ENCODE measurements at regions not wholly inside any gene's neighbourhood (a gene's known extent, or its start where the extent isn't known, plus 50 kb on each side); places are given as distances from the start of the nearest gene placed in this dataset.

DNA sequence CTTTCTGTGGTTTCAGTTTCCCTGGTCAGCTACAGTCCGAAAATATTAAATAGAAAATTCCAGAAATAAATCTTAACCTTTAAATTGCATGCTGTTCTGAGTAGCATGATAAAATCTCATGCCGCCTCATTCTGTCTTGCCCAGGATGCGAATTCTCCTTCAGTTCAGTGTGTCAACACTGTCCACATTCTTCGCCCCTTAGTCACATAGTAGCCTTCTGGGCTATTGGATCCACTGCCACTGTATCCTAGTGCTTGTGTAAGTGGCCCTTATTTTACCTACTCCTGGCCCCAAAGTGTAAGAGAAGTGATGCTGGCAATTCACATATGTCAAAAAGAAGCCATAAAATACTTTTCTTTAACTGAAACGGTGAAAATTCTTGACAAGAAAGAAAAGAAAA lies 129.6 kb downstream of the ZWINT start:
- RAD21 ChIA-PET (ENCODE audit: unreplicated experiment), result no interaction called here
- H3K4me1 ChIP-seq (ENCODE audit: control insufficient read depth, insufficient read depth, low read length), result no peaks in the 10 kb centered on the region
- no peak for DNase-seq (ENCODE audit: low read depth, low spot score)
- no peak overlapping the region for H3K4me2 ChIP-seq (ENCODE audit: control insufficient read depth, insufficient read depth)
- 2% methylated on average over 5 of the region's 5 CpGs for WGBS (ENCODE audit: insufficient coverage, insufficient replicate concordance, low lambda C conversion rate, missing lambda C conversion rate)
- no peak for ATAC-seq
- TF ChIP-seq PML (IDR thresholded peaks at IDR 0.05; ENCODE audit: low read length) (no peak), NFXL1 (IDR thresholded peaks at IDR 0.05; ENCODE audit: borderline replicate concordance) (no peak), FOXM1 (IDR thresholded peaks at IDR 0.05; ENCODE audit: low read depth, low read length) (no peak), STAT1 (conservative IDR thresholded peaks at IDR 0.05) (no peak), JUND (IDR thresholded peaks at IDR 0.05; ENCODE audit: low read depth, low read length) (no peak), WRNIP1 (IDR thresholded peaks at IDR 0.05; ENCODE audit: borderline replicate concordance, low read depth, low read length) (no peak), ZNF274 (IDR thresholded peaks at IDR 0.05; ENCODE audit: insufficient read depth, insufficient read length) (no peak)
- TF ChIP-seq, protein P1, sequence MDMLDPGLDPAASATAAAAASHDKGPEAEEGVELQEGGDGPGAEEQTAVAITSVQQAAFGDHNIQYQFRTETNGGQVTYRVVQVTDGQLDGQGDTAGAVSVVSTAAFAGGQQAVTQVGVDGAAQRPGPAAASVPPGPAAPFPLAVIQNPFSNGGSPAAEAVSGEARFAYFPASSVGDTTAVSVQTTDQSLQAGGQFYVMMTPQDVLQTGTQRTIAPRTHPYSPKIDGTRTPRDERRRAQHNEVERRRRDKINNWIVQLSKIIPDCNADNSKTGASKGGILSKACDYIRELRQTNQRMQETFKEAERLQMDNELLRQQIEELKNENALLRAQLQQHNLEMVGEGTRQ (IDR thresholded peaks at IDR 0.05; ENCODE audit: borderline replicate concordance, low read depth, low read length), result no peak
- intact Hi-C loops (cut with micrococcal nuclease; ENCODE audit: unreplicated experiment), result no loop called here
- BruUV-seq (replicated peaks), result no TSS peak
- no peaks in the 10 kb centered on the region for H3K9me3 ChIP-seq (replicated peaks; ENCODE audit: control insufficient read depth, insufficient read depth, low read length)
- no peak overlapping the region for H3K27ac ChIP-seq (ENCODE audit: control insufficient read depth, insufficient read depth)
- H3K27me3 ChIP-seq (replicated peaks in 1 of 2; ENCODE audit: control insufficient read depth in 2 of 2, insufficient read depth in 2 of 2, low read length in 1 of 2), result no peaks in the 10 kb centered on the region
- no peak for FAIRE-seq
- H2AFZ ChIP-seq (ENCODE audit: control insufficient read depth, low read depth, low read length), result no peak overlapping the region
- H3K79me2 ChIP-seq (ENCODE audit: control insufficient read depth, insufficient read depth, low read length), result no peaks in the 10 kb centered on the region
- H3K4me3 ChIP-seq, result no peak overlapping the region
- CTCF ChIA-PET, result no interaction called here
- SMC1A ChIA-PET (ENCODE audit: uncharacterized antibody, unreplicated experiment), result no interaction called here
- no peaks in the 10 kb centered on the region for H4K20me1 ChIP-seq (ENCODE audit: control insufficient read depth, insufficient read depth)
- H3K9ac ChIP-seq (ENCODE audit: control insufficient read depth, insufficient read depth, low read length), result no peak overlapping the region
- H3K36me3 ChIP-seq (ENCODE audit: control insufficient read depth in 2 of 2, insufficient read depth in 2 of 2, low read length in 1 of 2), result no peaks in the 10 kb centered on the region
- in situ Hi-C loops (cut with MboI), result no loop called here
- POLR2A ChIA-PET, result no interaction called here

DNA sequence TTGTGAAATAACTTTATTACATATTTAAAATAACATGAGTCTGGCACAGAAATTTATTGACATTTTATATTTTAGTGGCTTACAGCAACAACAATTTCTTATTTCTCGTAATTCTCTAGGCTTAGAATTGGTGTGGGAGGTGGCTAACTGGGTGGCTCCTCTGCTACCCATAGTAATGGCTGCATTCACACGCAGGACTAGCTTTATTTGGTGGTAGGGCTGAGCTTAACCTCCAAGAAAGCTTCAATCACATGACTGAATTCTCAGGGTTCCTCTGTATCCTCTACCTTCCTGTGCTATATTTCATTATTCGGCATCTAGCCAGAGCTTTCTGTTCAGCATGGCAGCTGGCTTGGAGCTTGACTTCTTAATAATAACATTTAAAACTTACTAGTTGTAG lies 138.8 kb downstream of the ZWINT start:
- Histone ChIP-seq H3K9ac (ENCODE audit: control insufficient read depth, insufficient read depth, low read length) (no peak overlapping the region), H3K27me3 (replicated peaks in 1 of 2; ENCODE audit: control insufficient read depth in 2 of 2, insufficient read depth in 2 of 2, low read length in 1 of 2) (no peaks in the 10 kb centered on the region), H3K9me3 (replicated peaks; ENCODE audit: control insufficient read depth, insufficient read depth, low read length) (no peaks in the 10 kb centered on the region), H3K4me3 (no peak overlapping the region), H3K79me2 (ENCODE audit: control insufficient read depth, insufficient read depth, low read length) (no peaks in the 10 kb centered on the region), H3K36me3 (ENCODE audit: control insufficient read depth in 2 of 2, insufficient read depth in 2 of 2, low read length in 1 of 2) (no peaks in the 10 kb centered on the region), H3K27ac (ENCODE audit: control insufficient read depth, insufficient read depth) (no peak overlapping the region), H2AFZ (ENCODE audit: control insufficient read depth, low read depth, low read length) (no peak overlapping the region), H3K4me2 (ENCODE audit: control insufficient read depth, insufficient read depth) (no peak overlapping the region), H3K4me1 (ENCODE audit: control insufficient read depth, insufficient read depth, low read length) (no peaks in the 10 kb centered on the region), H4K20me1 (ENCODE audit: control insufficient read depth, insufficient read depth) (no peaks in the 10 kb centered on the region)
- ChIA-PET RAD21 (ENCODE audit: unreplicated experiment) (no interaction called here), POLR2A (no interaction called here), SMC1A (ENCODE audit: uncharacterized antibody, unreplicated experiment) (interaction anchor here (0.7 to 1.0 kb wide), 2 partner anchors 18 to 39 kb away, joined by 3 read pairs; no protein-coding TSS in a partner anchor), CTCF (no interaction called here)
- intact Hi-C loops (cut with micrococcal nuclease; ENCODE audit: unreplicated experiment) (no loop called here), in situ Hi-C loops (cut with MboI) (no loop called here)
- ATAC-seq (no peak), FAIRE-seq (no peak), DNase-seq (ENCODE audit: low read depth, low spot score) (no peak)
- 33% methylated on average over 3 of the region's 3 CpGs for WGBS (ENCODE audit: insufficient coverage, insufficient replicate concordance, low lambda C conversion rate, missing lambda C conversion rate)
- BruUV-seq (replicated peaks), result no TSS peak
- no peak for TF ChIP-seq MEF2B (IDR thresholded peaks at IDR 0.05; ENCODE audit: partially characterized antibody, poor library complexity, severe bottlenecking)
- no peak for TF ChIP-seq EED (IDR thresholded peaks at IDR 0.05; ENCODE audit: low read depth)
- no peak for TF ChIP-seq ZNF217 (IDR thresholded peaks at IDR 0.05)
- no peak for TF ChIP-seq ZNF24 (IDR thresholded peaks at IDR 0.05)
- TF ChIP-seq, protein P2, sequence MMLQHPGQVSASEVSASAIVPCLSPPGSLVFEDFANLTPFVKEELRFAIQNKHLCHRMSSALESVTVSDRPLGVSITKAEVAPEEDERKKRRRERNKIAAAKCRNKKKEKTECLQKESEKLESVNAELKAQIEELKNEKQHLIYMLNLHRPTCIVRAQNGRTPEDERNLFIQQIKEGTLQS (IDR thresholded peaks at IDR 0.05; ENCODE audit: borderline replicate concordance, extremely low read depth, low read depth, low read length), result no peak
- no peak for TF ChIP-seq EZH2 (IDR thresholded peaks at IDR 0.05; ENCODE audit: borderline replicate concordance, control insufficient read depth, low read depth, low read length)
- TF ChIP-seq, protein P3, sequence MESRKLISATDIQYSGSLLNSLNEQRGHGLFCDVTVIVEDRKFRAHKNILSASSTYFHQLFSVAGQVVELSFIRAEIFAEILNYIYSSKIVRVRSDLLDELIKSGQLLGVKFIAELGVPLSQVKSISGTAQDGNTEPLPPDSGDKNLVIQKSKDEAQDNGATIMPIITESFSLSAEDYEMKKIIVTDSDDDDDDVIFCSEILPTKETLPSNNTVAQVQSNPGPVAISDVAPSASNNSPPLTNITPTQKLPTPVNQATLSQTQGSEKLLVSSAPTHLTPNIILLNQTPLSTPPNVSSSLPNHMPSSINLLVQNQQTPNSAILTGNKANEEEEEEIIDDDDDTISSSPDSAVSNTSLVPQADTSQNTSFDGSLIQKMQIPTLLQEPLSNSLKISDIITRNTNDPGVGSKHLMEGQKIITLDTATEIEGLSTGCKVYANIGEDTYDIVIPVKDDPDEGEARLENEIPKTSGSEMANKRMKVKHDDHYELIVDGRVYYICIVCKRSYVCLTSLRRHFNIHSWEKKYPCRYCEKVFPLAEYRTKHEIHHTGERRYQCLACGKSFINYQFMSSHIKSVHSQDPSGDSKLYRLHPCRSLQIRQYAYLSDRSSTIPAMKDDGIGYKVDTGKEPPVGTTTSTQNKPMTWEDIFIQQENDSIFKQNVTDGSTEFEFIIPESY (IDR thresholded peaks at IDR 0.05), result no peak
- TF ChIP-seq POLR2AphosphoS5 (IDR thresholded peaks at IDR 0.05; ENCODE audit: low read length), result no peak
- TF ChIP-seq KLF5 (IDR thresholded peaks at IDR 0.05; ENCODE audit: partially characterized antibody), result no peak
- TF ChIP-seq CBX3 (IDR thresholded peaks at IDR 0.05; ENCODE audit: borderline replicate concordance, low read depth), result no peak
